DND-41 (cell line): ENCODE measurements at regions not wholly inside any gene's neighbourhood (a gene's known extent, or its start where the extent isn't known, plus 50 kb on each side); places are given as distances from the start of the nearest gene placed in this dataset.

Experiments used
- CTCF ChIP-seq: IDR thresholded peaks from 2 replicates; pipeline ENCODE4 v1.5.1; 2012; ENCODE audit warnings: borderline replicate concordance, low read length, moderate library complexity, mild to moderate bottlenecking; ENCODE audit not compliant: poor library complexity, severe bottlenecking; ENCODE audit errors: extremely low read depth
- EZH2 ChIP-seq: IDR thresholded peaks from 3 replicates; pipeline ENCODE4 v1.6.1; 2012; ENCODE audit warnings: borderline replicate concordance, low read depth, mild to moderate bottlenecking, moderate library complexity, low read length, inconsistent platforms; ENCODE audit not compliant: severe bottlenecking

DNA sequence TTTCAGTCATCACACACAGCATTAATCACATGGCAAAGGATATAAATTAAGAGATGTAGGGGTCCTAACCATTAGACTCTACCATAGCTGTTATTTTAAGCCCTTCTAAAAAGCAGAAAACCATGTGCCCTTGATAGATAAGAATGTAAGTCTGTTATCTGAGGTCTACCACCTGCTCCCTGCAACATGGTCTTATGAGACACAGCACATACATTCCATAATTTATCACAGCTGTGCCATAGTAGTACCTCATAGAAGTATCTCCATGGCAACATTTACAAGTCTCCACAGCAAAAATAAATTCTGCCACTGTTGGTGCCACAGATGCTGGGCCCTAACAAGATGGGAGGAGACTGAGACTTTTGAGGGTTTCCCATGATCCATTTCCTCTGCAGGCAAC lies 265.4 kb downstream of the KDM5D start:
- TF ChIP-seq CTCF (no peak), EZH2 (no peak)
